ENCODE measurements at regions not wholly inside any gene's neighbourhood (a gene's known extent, or its start where the extent isn't known, plus 50 kb on each side); places are given as distances from the start of the nearest gene placed in this dataset.

GRCh38 chr19:28581468-28581770 is 631.5 kb downstream of the UQCRFS1 start:
- no peak for TF ChIP-seq ZNF425 (CRISPR knock-in tag; conservative IDR thresholded peaks at IDR 0.05)
- no peak for TF ChIP-seq SP1 (CRISPR knock-in tag; conservative IDR thresholded peaks at IDR 0.05)
- TF ChIP-seq CTCF (IDR thresholded peaks at IDR 0.05): no peak
- no peak for TF ChIP-seq ZBTB21 (CRISPR knock-in tag; IDR thresholded peaks at IDR 0.05; ENCODE audit: borderline replicate concordance)
- no peak for TF ChIP-seq TCF7 (CRISPR knock-in tag; IDR thresholded peaks at IDR 0.05; ENCODE audit: low read depth)
- no peak for TF ChIP-seq E2F5 (CRISPR knock-in tag; IDR thresholded peaks at IDR 0.05)
- TF ChIP-seq STAT6 (CRISPR knock-in tag; conservative IDR thresholded peaks at IDR 0.05; ENCODE audit: low read depth): no peak
- TF ChIP-seq TP53 (CRISPR knock-in tag; IDR thresholded peaks at IDR 0.05): no peak
- no peak for TF ChIP-seq NFATC4 (CRISPR knock-in tag; IDR thresholded peaks at IDR 0.05)

Measured in WTC11 (cell line).